Spleen (tissue), 11 donors: ENCODE measurements at regions not wholly inside any gene's neighbourhood (a gene's known extent, or its start where the extent isn't known, plus 50 kb on each side); places are given as distances from the start of the nearest gene placed in this dataset.

Experiments used
- DNase-seq: peaks from one replicate; pipeline ENCODE4 v3.0.0-alpha.2; 2020
- H3K27ac ChIP-seq, 8 donors: fragments of 200-600 bp; sonication (generic) in 7 of 8; 1 replicate in 4 of 8; 2 replicates in 4 of 8; pipeline versions ENCODE4 v1.5.0 to v1.8.0; 2016 to 2021; ENCODE audit warnings: inconsistent platforms in 4 of 8, mild to moderate bottlenecking in 4 of 8, moderate library complexity in 1 of 8
- H3K27me3 ChIP-seq, 7 donors: fragments of 200-600 bp; sonication (generic) in 6 of 7; replicated peaks in 1 of 7; 1 replicate in 4 of 7; 2 replicates in 3 of 7; pipeline versions ENCODE4 v1.5.0 to v1.8.0; 2016 to 2021; ENCODE audit warnings: inconsistent platforms in 3 of 7, mild to moderate bottlenecking in 1 of 7
- H3K36me3 ChIP-seq, 6 donors: fragments of 200-600 bp; sonication (generic) in 5 of 6; 1 replicate in 4 of 6; 2 replicates in 2 of 6; pipeline versions ENCODE4 v1.5.0 to v1.8.0; 2016 to 2021; ENCODE audit warnings: inconsistent platforms in 2 of 6
- H3K4me1 ChIP-seq, 6 donors: fragments of 200-600 bp; sonication (generic) in 5 of 6; 1 replicate in 3 of 6; 2 replicates in 3 of 6; pipeline versions ENCODE4 v1.5.0 to v1.8.0; 2016 to 2021; ENCODE audit warnings: inconsistent platforms in 3 of 6
- H3K4me3 ChIP-seq, 8 donors: fragments of 200-600 bp; sonication (generic) in 7 of 8; 1 replicate in 4 of 8; 2 replicates in 4 of 8; pipeline versions ENCODE4 v1.5.0 to v1.8.0; 2016 to 2021; ENCODE audit warnings: inconsistent platforms in 4 of 8, mild to moderate bottlenecking in 4 of 8, moderate library complexity in 2 of 8
- H3K9me3 ChIP-seq, 8 donors: fragments of 200-600 bp; sonication (generic) in 7 of 8; 1 replicate in 4 of 8; 2 replicates in 4 of 8; pipeline versions ENCODE4 v1.5.0 to v1.8.0; 2016 to 2021; ENCODE audit warnings: inconsistent platforms in 4 of 8
- CTCF ChIP-seq, 11 experiments: fragments of 200-600 bp in 7 of 11; fragments of 450-650 bp in 4 of 11; sonication (generic) in 4 of 11; IDR thresholded peaks in 8 of 11; conservative IDR thresholded peaks in 3 of 11; 1 replicate in 7 of 11; 2 replicates in 4 of 11; pipeline versions ENCODE4 v1.4.0 to v1.8.0; 2016 to 2021; ENCODE audit warnings: antibody characterized with exemption in 11 of 11, inconsistent platforms in 4 of 11, mild to moderate bottlenecking in 1 of 11
- POLR2A ChIP-seq, 3 donors: fragments of 450-650 bp; IDR thresholded peaks; one replicate each; pipeline ENCODE4 v1.5.1; 2017; ENCODE audit warnings: antibody characterized with exemption in 3 of 3, mild to moderate bottlenecking in 1 of 3
- POLR2AphosphoS5 ChIP-seq, 3 donors: sonication (generic); formaldehyde crosslinking; IDR thresholded peaks; one replicate each; pipeline ENCODE4 v1.5.1; 2017; ENCODE audit warnings: antibody characterized with exemption in 3 of 3
- WGBS, 5 donors: extraction: QIAGEN DNeasy Blood & Tissue Kit in 3 of 5; methylation state at CpG; one replicate each; pipeline versions ENCODE4 v1.1.5 to v1.1.7; 2013 to 2018; 5-methylcytosine and 5-hydroxymethylcytosine counted together
- intact Hi-C: fragments of 100-400 bp; cut with DNase I; formaldehyde crosslinking; loops from one replicate; pipeline ENCODE4 v1.15.0; 2023; ENCODE audit warnings: low total_unique reads
- donor health status: healthy with polysubstance abuse.
- donor health status: DM: no; HTN: no; CAD: no; lungs with moderate emphysema.
- donor health status: DM: no; HTN: no; CAD: no.
- donor health status: Bipolar disorder and iron deficiency.
- donor health status: healthy.
- donor health status: DM: no; HTN: no; CAD: no.
- donor health status: DM: yes; HTN: yes; CAD: no.

GRCh38 chr2:83388804-83389203 is 1070.3 kb downstream of the SUCLG1 start:
- WGBS, 5 donors, result 25 to 60% (median 38%) methylated on average over 1 of the region's 1 CpG
- Histone ChIP-seq H3K4me1 (no peaks in the 10 kb centered on the region), H3K27me3 (no peaks in the 10 kb centered on the region), H3K4me3 (no peak overlapping the region), H3K36me3 (no peaks in the 10 kb centered on the region), H3K9me3 (peaks cover 0 to 18% (median 0%) of the 10 kb centered on the region in 8 donors), H3K27ac (no peak overlapping the region)
- intact Hi-C loops, result no loop called here
- no peak for TF ChIP-seq POLR2A (IDR thresholded peaks at IDR 0.05)
- no peak for DNase-seq

GRCh38 chr2:83386549-83386948 is 1072.5 kb downstream of the SUCLG1 start:
- H3K27ac ChIP-seq, result no peak overlapping the region
- H3K4me1 ChIP-seq, result no peaks in the 10 kb centered on the region
- H3K36me3 ChIP-seq, result no peaks in the 10 kb centered on the region
- no peak for DNase-seq
- H3K4me3 ChIP-seq, result no peak overlapping the region
- intact Hi-C loops, result no loop called here
- TF ChIP-seq POLR2A (IDR thresholded peaks at IDR 0.05), result no peak
- no peak for TF ChIP-seq CTCF (IDR thresholded peaks at IDR 0.05 in 8 of 11, conservative IDR thresholded peaks at IDR 0.05 in 3 of 11)
- TF ChIP-seq POLR2AphosphoS5 (IDR thresholded peaks at IDR 0.05), result no peak
- peaks cover 0 to 18% (median 2%) of the 10 kb centered on the region in 8 donors for H3K9me3 ChIP-seq
- 70 to 89% (median 83%) methylated on average over 1 of the region's 1 CpG for WGBS, 5 donors
- H3K27me3 ChIP-seq, result no peaks in the 10 kb centered on the region

GRCh38 chr2:83378921-83379320 is 1080.2 kb downstream of the SUCLG1 start:
- no peak for DNase-seq
- Histone ChIP-seq H3K27ac (no peak overlapping the region), H3K9me3 (peaks cover 0 to 40% (median 15%) of the 10 kb centered on the region in 8 donors), H3K27me3 (no peaks in the 10 kb centered on the region), H3K4me3 (no peak overlapping the region), H3K4me1 (no peaks in the 10 kb centered on the region), H3K36me3 (no peaks in the 10 kb centered on the region)
- intact Hi-C loops, result no loop called here
- TF ChIP-seq POLR2AphosphoS5 (IDR thresholded peaks at IDR 0.05), result no peak
- no peak for TF ChIP-seq CTCF (IDR thresholded peaks at IDR 0.05 in 8 of 11, conservative IDR thresholded peaks at IDR 0.05 in 3 of 11)
- TF ChIP-seq POLR2A (IDR thresholded peaks at IDR 0.05), result no peak

- Histone ChIP-seq H3K27me3 (no peaks in the 10 kb centered on the region), H3K36me3 (no peaks in the 10 kb centered on the region), H3K4me1 (no peaks in the 10 kb centered on the region), H3K9me3 (peaks cover 0 to 35% (median 15%) of the 10 kb centered on the region in 8 donors), H3K4me3 (no peak overlapping the region), H3K27ac (no peak overlapping the region)
- TF ChIP-seq POLR2A (IDR thresholded peaks at IDR 0.05) (no peak), POLR2AphosphoS5 (IDR thresholded peaks at IDR 0.05) (no peak), CTCF (IDR thresholded peaks at IDR 0.05 in 8 of 11, conservative IDR thresholded peaks at IDR 0.05 in 3 of 11) (no peak)
- 70 to 77% (median 71%) methylated on average over 2 of the region's 2 CpGs for WGBS, 5 donors
- no peak for DNase-seq
- intact Hi-C loops, result no loop called here
Observed at GRCh38 chr2:83376731-83377130, 1082.3 kb downstream of the SUCLG1 start.

- Histone ChIP-seq H3K4me3 (no peak overlapping the region), H3K4me1 (no peaks in the 10 kb centered on the region), H3K27ac (no peak overlapping the region), H3K9me3 (peaks cover 0 to 18% (median 4%) of the 10 kb centered on the region in 8 donors), H3K27me3 (no peaks in the 10 kb centered on the region), H3K36me3 (no peaks in the 10 kb centered on the region)
- 75 to 85% (median 80%) methylated on average over 2 of the region's 2 CpGs for WGBS, 5 donors
- intact Hi-C loops, result no loop called here
- TF ChIP-seq POLR2A (IDR thresholded peaks at IDR 0.05) (no peak), CTCF (IDR thresholded peaks at IDR 0.05 in 8 of 11, conservative IDR thresholded peaks at IDR 0.05 in 3 of 11) (no peak), POLR2AphosphoS5 (IDR thresholded peaks at IDR 0.05) (no peak)
- no peak for DNase-seq
Observed at GRCh38 chr2:83370419-83370762, 1088.7 kb downstream of the SUCLG1 start.
